Cardiac fibroblast (primary cell): ENCODE measurements at regions not wholly inside any gene's neighbourhood (a gene's known extent, or its start where the extent isn't known, plus 50 kb on each side); places are given as distances from the start of the nearest gene placed in this dataset.

Experiments
- DNase-seq, 2 donors: peaks; one replicate each; pipeline versions ENCODE4 v3.0.0 to v3.0.0-alpha.2; 2010; ENCODE audit warnings: low read depth in 2 of 2
- H3K4me3 ChIP-seq, 2 donors: replicated peaks in 1 of 2; 1 replicate in 1 of 2; 2 replicates in 1 of 2; pipeline ENCODE4 v1.5.1; 2011; ENCODE audit warnings: low read depth in 2 of 2, low read length in 2 of 2, mild to moderate bottlenecking in 2 of 2, moderate library complexity in 1 of 2
- CTCF ChIP-seq: IDR thresholded peaks from one replicate; pipeline ENCODE4 v1.5.1; 2011; ENCODE audit warnings: low read depth, mild to moderate bottlenecking, low read length, inconsistent platforms

GRCh38 chr7:106814887-106815286 is 50.2 kb upstream of the PIK3CG start:
- no peak for DNase-seq
- no peak for TF ChIP-seq CTCF

More at GRCh38 chr7:106814887-106815286, 50.2 kb upstream of the PIK3CG start:
- no peak overlapping the region for H3K4me3 ChIP-seq
